ENCODE measurements at regions not wholly inside any gene's neighbourhood (a gene's known extent, or its start where the extent isn't known, plus 50 kb on each side); places are given as distances from the start of the nearest gene placed in this dataset.
"Not testable (repeated sequence)": the region's sequence is repeated elsewhere in the genome, so short reads cannot be mapped to it uniquely, and the experiment has no call there.

DNA sequence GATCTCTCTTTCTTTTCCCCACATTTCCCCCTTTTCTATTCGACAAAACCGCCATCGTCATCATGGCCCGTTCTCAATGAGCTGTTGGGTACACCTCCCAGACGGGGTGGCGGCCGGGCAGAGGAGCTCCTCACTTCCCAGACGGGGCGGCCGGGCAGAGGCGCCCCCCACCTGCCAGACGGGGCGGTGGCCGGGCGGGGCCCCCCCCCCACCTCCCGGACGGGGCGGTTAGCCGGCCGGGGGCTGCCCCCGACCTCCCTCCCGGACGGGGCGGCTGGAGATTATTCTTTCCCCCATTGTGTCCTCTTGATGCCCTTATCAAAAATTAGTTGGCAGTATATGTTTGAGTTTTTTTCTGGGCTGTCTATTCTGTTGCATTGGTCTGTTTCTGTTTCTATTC, 56.9 kb upstream of the ZNF184 start:
- not testable (repeated sequence) for H3K9me3 Mint-ChIP-seq; DNase-seq (ENCODE audit: low spot score in 2 of 2); H3K4me1 Mint-ChIP-seq; H3K36me3 Mint-ChIP-seq (ENCODE audit: insufficient read depth); ATAC-seq (replicated peaks; ENCODE audit: extremely low read depth, poor library complexity, severe bottlenecking); H3K27ac Mint-ChIP-seq (ENCODE audit: low read depth); H3K4me3 Mint-ChIP-seq
- peaks cover 76% of the 10 kb centered on the region for H3K27me3 Mint-ChIP-seq

DNA sequence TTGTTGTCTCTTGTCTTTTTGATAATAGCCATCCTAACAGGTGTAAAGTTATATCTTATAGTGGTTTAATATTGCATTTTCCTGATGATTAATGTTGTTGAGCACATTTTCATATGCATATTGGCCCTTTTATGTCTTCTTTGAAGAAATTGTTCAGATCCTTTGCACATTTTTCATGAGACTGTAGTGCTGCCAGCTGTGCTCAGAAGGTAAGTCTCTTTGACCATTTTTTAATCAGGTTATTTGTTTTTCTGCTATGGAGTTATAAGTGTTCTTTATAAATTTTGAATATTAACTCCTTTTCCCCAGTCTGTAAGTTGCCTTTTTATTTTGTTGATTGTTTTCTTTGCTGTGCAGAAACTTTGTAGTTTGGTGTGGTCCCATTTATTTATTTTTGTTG, 55.8 kb upstream of the ZNF184 start:
- DNase-seq (ENCODE audit: low spot score in 2 of 2), result no peak
- no peaks in the 10 kb centered on the region for H3K9me3 Mint-ChIP-seq
- no peak for ATAC-seq (replicated peaks; ENCODE audit: extremely low read depth, poor library complexity, severe bottlenecking)
- no peak overlapping the region for H3K4me3 Mint-ChIP-seq
- no peaks in the 10 kb centered on the region for H3K4me1 Mint-ChIP-seq
- peaks cover 68% of the 10 kb centered on the region for H3K27me3 Mint-ChIP-seq
- H3K27ac Mint-ChIP-seq (ENCODE audit: low read depth), result no peak overlapping the region
- H3K36me3 Mint-ChIP-seq (ENCODE audit: insufficient read depth), result no peaks in the 10 kb centered on the region
